ENCODE measurements at regions not wholly inside any gene's neighbourhood (a gene's known extent, or its start where the extent isn't known, plus 50 kb on each side); places are given as distances from the start of the nearest gene placed in this dataset.

DNA sequence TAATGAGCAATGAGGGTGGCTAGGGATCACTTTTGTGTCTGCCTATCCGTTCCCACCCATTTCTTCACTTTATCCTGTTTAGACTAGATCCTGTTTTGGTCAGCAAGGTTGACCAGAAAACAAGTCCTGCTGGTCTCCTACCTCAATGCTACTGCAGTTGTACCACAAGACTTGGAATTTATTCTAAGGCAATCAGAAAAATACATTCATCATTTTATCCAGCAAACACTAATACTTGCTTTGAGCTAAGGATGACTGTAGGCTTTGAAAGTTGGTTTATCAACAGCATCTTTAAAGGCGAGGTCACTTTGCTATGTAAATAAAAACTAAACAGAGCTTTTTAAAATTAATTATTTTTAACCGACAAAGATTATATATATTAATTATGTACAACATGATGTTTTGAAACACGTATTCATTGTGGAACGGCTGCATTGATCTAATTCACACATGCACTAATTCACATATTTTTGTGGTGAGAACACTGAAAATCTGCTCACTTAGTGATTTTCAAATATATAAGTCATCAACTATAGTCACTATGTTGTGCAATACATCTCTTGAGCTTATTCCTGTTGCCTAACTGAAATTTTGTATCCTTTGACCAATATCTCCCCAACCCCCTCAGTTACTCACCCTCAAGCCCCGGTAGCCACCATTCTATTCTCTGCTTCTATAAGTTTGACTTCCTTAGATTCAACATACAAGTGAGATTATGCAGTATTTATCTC, 125.9 kb upstream of the HS3ST3A1 start:
- TF ChIP-seq POLR2AphosphoS5 (IDR thresholded peaks at IDR 0.05) (no peak), POLR2A (IDR thresholded peaks at IDR 0.05) (no peak)
- TF ChIP-seq, protein P1, sequence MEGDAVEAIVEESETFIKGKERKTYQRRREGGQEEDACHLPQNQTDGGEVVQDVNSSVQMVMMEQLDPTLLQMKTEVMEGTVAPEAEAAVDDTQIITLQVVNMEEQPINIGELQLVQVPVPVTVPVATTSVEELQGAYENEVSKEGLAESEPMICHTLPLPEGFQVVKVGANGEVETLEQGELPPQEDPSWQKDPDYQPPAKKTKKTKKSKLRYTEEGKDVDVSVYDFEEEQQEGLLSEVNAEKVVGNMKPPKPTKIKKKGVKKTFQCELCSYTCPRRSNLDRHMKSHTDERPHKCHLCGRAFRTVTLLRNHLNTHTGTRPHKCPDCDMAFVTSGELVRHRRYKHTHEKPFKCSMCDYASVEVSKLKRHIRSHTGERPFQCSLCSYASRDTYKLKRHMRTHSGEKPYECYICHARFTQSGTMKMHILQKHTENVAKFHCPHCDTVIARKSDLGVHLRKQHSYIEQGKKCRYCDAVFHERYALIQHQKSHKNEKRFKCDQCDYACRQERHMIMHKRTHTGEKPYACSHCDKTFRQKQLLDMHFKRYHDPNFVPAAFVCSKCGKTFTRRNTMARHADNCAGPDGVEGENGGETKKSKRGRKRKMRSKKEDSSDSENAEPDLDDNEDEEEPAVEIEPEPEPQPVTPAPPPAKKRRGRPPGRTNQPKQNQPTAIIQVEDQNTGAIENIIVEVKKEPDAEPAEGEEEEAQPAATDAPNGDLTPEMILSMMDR (IDR thresholded peaks at IDR 0.05): no peak

All from gastroesophageal sphincter (tissue), 3 donors.